ENCODE measurements at regions not wholly inside any gene's neighbourhood (a gene's known extent, or its start where the extent isn't known, plus 50 kb on each side); places are given as distances from the start of the nearest gene placed in this dataset.

- Histone ChIP-seq H3K4me1 (ENCODE audit: control insufficient read depth, insufficient read depth, low read length) (no peaks in the 10 kb centered on the region), H3K9me3 (ENCODE audit: control insufficient read depth, low read length) (no peaks in the 10 kb centered on the region), H3K4me3 (ENCODE audit: low read length) (no peak overlapping the region), H3K27me3 (replicated peaks; ENCODE audit: control insufficient read depth, insufficient read depth, low read length) (no peaks in the 10 kb centered on the region), H3K36me3 (ENCODE audit: control insufficient read depth, insufficient read depth, low read length, severe bottlenecking) (no peaks in the 10 kb centered on the region), H3K9ac (ENCODE audit: low read length) (no peak overlapping the region)
- no peak for DNase-seq (ENCODE audit: low read depth)
Measured at GRCh38 chr2:126575631-126576030, 80.3 kb upstream of the GYPC start.

- Histone ChIP-seq H3K27me3 (replicated peaks; ENCODE audit: control insufficient read depth, insufficient read depth, low read length) (no peaks in the 10 kb centered on the region), H3K4me3 (ENCODE audit: low read length) (no peak overlapping the region), H3K9ac (ENCODE audit: low read length) (no peak overlapping the region), H3K4me1 (ENCODE audit: control insufficient read depth, insufficient read depth, low read length) (no peaks in the 10 kb centered on the region), H3K9me3 (ENCODE audit: control insufficient read depth, low read length) (no peaks in the 10 kb centered on the region), H3K36me3 (ENCODE audit: control insufficient read depth, insufficient read depth, low read length, severe bottlenecking) (no peaks in the 10 kb centered on the region)
- no peak for DNase-seq (ENCODE audit: low read depth)
Measured at GRCh38 chr2:126579868-126580267, 76.1 kb upstream of the GYPC start.

GRCh38 chr2:126586317-126586716 is 69.6 kb upstream of the GYPC start:
- Histone ChIP-seq H3K36me3 (ENCODE audit: control insufficient read depth, insufficient read depth, low read length, severe bottlenecking) (no peaks in the 10 kb centered on the region), H3K4me3 (ENCODE audit: low read length) (no peak overlapping the region), H3K9ac (ENCODE audit: low read length) (no peak overlapping the region), H3K9me3 (ENCODE audit: control insufficient read depth, low read length) (peaks cover 4% of the 10 kb centered on the region), H3K27me3 (replicated peaks; ENCODE audit: control insufficient read depth, insufficient read depth, low read length) (no peaks in the 10 kb centered on the region), H3K4me1 (ENCODE audit: control insufficient read depth, insufficient read depth, low read length) (no peaks in the 10 kb centered on the region)
- no peak for DNase-seq (ENCODE audit: low read depth)

- H3K9ac ChIP-seq (ENCODE audit: low read length) = no peak overlapping the region
- no peaks in the 10 kb centered on the region for H3K4me1 ChIP-seq (ENCODE audit: control insufficient read depth, insufficient read depth, low read length)
- no peak for DNase-seq (ENCODE audit: low read depth)
- H3K27me3 ChIP-seq (replicated peaks; ENCODE audit: control insufficient read depth, insufficient read depth, low read length) = no peaks in the 10 kb centered on the region
- no peak overlapping the region for H3K4me3 ChIP-seq (ENCODE audit: low read length)
- no peaks in the 10 kb centered on the region for H3K36me3 ChIP-seq (ENCODE audit: control insufficient read depth, insufficient read depth, low read length, severe bottlenecking)
- H3K9me3 ChIP-seq (ENCODE audit: control insufficient read depth, low read length) = peaks cover 11% of the 10 kb centered on the region
Measured at GRCh38 chr2:126599062-126599461, 56.9 kb upstream of the GYPC start.

GRCh38 chr2:126600742-126601141 is 55.2 kb upstream of the GYPC start:
- Histone ChIP-seq H3K9ac (ENCODE audit: low read length) (no peak overlapping the region), H3K4me1 (ENCODE audit: control insufficient read depth, insufficient read depth, low read length) (no peaks in the 10 kb centered on the region), H3K27me3 (replicated peaks; ENCODE audit: control insufficient read depth, insufficient read depth, low read length) (no peaks in the 10 kb centered on the region), H3K4me3 (ENCODE audit: low read length) (no peak overlapping the region), H3K9me3 (ENCODE audit: control insufficient read depth, low read length) (peaks cover 27% of the 10 kb centered on the region), H3K36me3 (ENCODE audit: control insufficient read depth, insufficient read depth, low read length, severe bottlenecking) (no peaks in the 10 kb centered on the region)
- no peak for DNase-seq (ENCODE audit: low read depth)

GRCh38 chr2:126602334-126602733 is 53.6 kb upstream of the GYPC start:
- Histone ChIP-seq H3K9me3 (ENCODE audit: control insufficient read depth, low read length) (peaks cover 36% of the 10 kb centered on the region), H3K4me1 (ENCODE audit: control insufficient read depth, insufficient read depth, low read length) (no peaks in the 10 kb centered on the region), H3K27me3 (replicated peaks; ENCODE audit: control insufficient read depth, insufficient read depth, low read length) (no peaks in the 10 kb centered on the region), H3K9ac (ENCODE audit: low read length) (no peak overlapping the region), H3K36me3 (ENCODE audit: control insufficient read depth, insufficient read depth, low read length, severe bottlenecking) (no peaks in the 10 kb centered on the region), H3K4me3 (ENCODE audit: low read length) (no peak overlapping the region)
- DNase-seq (ENCODE audit: low read depth) = no peak

Data from adipocyte (in vitro differentiated cells).